Colonic mucosa (tissue), 4 donors: ENCODE measurements at regions not wholly inside any gene's neighbourhood (a gene's known extent, or its start where the extent isn't known, plus 50 kb on each side); places are given as distances from the start of the nearest gene placed in this dataset.
A peak's percentile ranks its signal among the peaks of the same experiment; 100 is the strongest.

Experiments
- DNase-seq: peaks from one replicate; pipeline ENCODE4 v3.0.0-alpha.2; 2020
- H3K27ac ChIP-seq: fragments of 200-600 bp; one replicate; pipeline ENCODE4 v1.8.0; 2021
- H3K27me3 ChIP-seq: fragments of 200-600 bp; one replicate; pipeline ENCODE4 v1.8.0; 2021
- H3K36me3 ChIP-seq: fragments of 200-600 bp; one replicate; pipeline ENCODE4 v1.8.0; 2021
- H3K4me1 ChIP-seq: fragments of 200-600 bp; one replicate; pipeline ENCODE4 v1.8.0; 2021; ENCODE audit warnings: mild to moderate bottlenecking
- H3K4me3 ChIP-seq: fragments of 200-600 bp; one replicate; pipeline ENCODE4 v1.8.0; 2021
- H3K9ac ChIP-seq, 2 donors: one replicate each; pipeline ENCODE4 v1.7.0; 2013; ENCODE audit warnings: control low read depth in 2 of 2, low read depth in 2 of 2, low read length in 2 of 2
- H3K9me3 ChIP-seq: fragments of 200-600 bp; one replicate; pipeline ENCODE4 v1.8.0; 2021
- intact Hi-C: fragments of 100-400 bp; cut with DNase I; formaldehyde crosslinking; loops from one replicate; pipeline ENCODE4 v1.14.1; 2022
- TF ChIP-seq, protein P1 (sequence below): fragments of 200-600 bp; IDR thresholded peaks from one replicate; pipeline ENCODE4 v1.8.0; 2022; ENCODE audit warnings: antibody characterized with exemption, mild to moderate bottlenecking
- donor health status: healthy.
- donor health status: DM: no; HTN: no; CAD: no.
- donor health status: DM: no; HTN: no; CAD: no.

DNA sequence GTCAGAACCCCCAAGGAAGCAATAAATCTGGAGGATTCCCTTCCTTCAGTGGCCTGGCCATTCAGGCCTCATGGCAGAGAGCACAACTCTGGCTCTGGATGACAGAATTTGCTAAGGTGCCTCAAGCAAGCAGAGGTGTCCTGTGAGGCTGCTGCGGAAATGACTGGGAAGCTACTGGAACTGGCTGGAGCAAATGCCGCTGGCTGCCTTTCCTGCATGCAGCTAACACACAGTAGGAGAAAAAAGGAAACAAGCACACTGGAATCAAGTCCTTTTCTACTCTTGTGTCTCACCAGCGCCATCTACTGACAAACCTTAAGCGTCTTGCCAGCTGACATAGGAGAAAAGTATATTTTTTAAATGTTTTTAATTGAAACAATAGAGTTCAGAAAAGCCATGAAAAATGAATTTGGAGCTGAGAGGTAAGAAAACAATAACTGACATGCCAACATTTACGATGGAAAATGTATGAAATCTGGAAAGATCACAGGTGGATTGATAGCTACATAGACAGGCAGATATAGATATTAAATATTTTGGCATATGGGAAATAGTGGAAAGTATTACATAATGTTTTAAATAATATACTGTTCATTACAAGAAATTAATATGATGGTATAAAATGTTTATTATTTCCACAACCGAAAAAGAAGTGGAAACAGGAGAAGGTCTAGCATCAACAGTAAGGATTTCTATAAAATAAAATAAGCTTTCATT is 951.6 kb downstream of the ANKRD7 start:
- Histone ChIP-seq H3K4me1 (no peaks in the 10 kb centered on the region), H3K4me3 (no peak overlapping the region), H3K9ac (no peak overlapping the region), H3K27me3 (no peaks in the 10 kb centered on the region), H3K36me3 (no peaks in the 10 kb centered on the region), H3K9me3 (no peaks in the 10 kb centered on the region), H3K27ac (no peak overlapping the region)
- intact Hi-C loops = no loop called here
- peak; percentile 51 for DNase-seq
- TF ChIP-seq, protein P1, sequence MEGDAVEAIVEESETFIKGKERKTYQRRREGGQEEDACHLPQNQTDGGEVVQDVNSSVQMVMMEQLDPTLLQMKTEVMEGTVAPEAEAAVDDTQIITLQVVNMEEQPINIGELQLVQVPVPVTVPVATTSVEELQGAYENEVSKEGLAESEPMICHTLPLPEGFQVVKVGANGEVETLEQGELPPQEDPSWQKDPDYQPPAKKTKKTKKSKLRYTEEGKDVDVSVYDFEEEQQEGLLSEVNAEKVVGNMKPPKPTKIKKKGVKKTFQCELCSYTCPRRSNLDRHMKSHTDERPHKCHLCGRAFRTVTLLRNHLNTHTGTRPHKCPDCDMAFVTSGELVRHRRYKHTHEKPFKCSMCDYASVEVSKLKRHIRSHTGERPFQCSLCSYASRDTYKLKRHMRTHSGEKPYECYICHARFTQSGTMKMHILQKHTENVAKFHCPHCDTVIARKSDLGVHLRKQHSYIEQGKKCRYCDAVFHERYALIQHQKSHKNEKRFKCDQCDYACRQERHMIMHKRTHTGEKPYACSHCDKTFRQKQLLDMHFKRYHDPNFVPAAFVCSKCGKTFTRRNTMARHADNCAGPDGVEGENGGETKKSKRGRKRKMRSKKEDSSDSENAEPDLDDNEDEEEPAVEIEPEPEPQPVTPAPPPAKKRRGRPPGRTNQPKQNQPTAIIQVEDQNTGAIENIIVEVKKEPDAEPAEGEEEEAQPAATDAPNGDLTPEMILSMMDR = peak; percentile 45

DNA sequence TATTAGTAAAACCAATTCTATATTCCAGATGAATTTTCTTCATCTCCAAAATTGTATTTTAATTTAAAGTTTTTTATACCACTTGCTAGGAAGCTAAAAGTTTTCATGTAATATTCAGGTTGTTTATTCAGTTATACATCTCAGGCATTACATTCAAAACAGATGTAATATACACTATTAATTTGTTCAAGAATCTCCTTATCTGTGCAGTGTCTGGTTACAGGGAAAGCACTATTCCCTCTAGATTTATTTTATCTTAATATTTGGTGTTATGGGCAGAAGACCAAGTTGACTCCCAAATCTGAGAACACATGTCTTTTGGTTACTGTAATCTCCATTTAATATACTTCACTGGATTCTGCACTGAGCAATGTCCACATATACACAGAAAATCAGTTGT is 953.4 kb downstream of the ANKRD7 start:
- TF ChIP-seq, protein P1 = no peak
- no peaks in the 10 kb centered on the region for H3K9me3 ChIP-seq
- intact Hi-C loops = no loop called here
- H3K4me3 ChIP-seq = no peak overlapping the region
- no peak overlapping the region for H3K27ac ChIP-seq
- no peak for DNase-seq
- no peak overlapping the region for H3K9ac ChIP-seq
- H3K36me3 ChIP-seq = no peaks in the 10 kb centered on the region
- no peaks in the 10 kb centered on the region for H3K27me3 ChIP-seq
- H3K4me1 ChIP-seq = no peaks in the 10 kb centered on the region

DNA sequence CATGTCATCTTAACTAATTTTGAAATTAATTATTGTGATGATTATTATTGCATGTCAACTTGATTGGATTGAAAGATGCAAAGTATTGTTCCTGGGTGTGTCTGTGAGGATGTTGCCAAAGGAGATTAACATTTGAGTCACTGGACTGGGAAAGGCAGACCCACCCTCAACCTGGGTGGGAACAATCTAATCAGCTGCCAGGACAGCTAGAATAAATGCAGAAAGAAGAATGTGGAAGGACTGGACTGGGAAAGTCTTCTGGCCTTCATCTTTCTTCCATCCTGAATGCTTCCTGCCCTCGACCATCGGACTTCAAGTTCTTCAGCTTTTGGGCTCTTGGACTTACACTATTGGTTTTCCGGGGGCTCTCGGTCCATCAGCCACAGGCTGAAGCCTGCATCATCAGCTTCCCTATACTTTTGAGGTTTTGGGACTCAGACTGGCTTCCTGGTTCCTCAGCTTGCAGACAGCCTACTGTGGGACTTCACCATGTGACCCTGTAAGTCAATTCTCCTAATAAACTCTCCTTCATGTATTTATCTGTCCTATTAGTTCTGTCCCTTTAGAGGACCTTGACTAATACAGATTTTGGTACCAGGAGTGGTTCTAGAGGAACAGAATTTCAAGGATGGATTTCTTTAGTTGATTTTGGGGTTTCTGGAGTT is 959.8 kb downstream of the ANKRD7 start:
- Histone ChIP-seq H3K27ac (no peak overlapping the region), H3K9ac (no peak overlapping the region), H3K4me1 (no peaks in the 10 kb centered on the region), H3K9me3 (no peaks in the 10 kb centered on the region), H3K27me3 (no peaks in the 10 kb centered on the region), H3K36me3 (no peaks in the 10 kb centered on the region), H3K4me3 (no peak overlapping the region)
- intact Hi-C loops = no loop called here
- TF ChIP-seq, protein P1 = no peak
- no peak for DNase-seq

DNA sequence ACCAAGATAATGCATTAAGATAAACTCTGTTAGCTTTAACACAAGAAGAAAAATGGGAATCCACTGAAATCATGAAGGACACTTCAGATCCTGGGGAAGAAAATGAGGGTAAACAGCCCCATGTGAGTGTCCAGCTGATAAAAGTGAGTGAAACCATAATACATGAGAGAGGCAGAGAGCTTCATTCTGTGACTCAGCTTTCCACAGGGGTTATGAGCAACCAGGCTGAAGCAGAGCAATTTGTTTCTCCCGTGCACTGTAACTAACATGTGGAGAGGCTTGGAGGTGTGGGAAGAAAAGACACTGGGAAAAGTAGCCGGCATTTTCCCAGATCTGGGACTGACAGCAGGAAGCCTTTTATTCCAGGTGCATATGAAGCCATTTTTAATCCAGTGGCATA is 971.7 kb downstream of the ANKRD7 start:
- H3K4me1 ChIP-seq = no peaks in the 10 kb centered on the region
- H3K4me3 ChIP-seq = no peak overlapping the region
- TF ChIP-seq, protein P1 = no peak
- intact Hi-C loops = no loop called here
- H3K9ac ChIP-seq = no peak overlapping the region
- H3K27ac ChIP-seq = no peak overlapping the region
- H3K36me3 ChIP-seq = no peaks in the 10 kb centered on the region
- DNase-seq = no peak
- no peaks in the 10 kb centered on the region for H3K9me3 ChIP-seq
- H3K27me3 ChIP-seq = no peaks in the 10 kb centered on the region

DNA sequence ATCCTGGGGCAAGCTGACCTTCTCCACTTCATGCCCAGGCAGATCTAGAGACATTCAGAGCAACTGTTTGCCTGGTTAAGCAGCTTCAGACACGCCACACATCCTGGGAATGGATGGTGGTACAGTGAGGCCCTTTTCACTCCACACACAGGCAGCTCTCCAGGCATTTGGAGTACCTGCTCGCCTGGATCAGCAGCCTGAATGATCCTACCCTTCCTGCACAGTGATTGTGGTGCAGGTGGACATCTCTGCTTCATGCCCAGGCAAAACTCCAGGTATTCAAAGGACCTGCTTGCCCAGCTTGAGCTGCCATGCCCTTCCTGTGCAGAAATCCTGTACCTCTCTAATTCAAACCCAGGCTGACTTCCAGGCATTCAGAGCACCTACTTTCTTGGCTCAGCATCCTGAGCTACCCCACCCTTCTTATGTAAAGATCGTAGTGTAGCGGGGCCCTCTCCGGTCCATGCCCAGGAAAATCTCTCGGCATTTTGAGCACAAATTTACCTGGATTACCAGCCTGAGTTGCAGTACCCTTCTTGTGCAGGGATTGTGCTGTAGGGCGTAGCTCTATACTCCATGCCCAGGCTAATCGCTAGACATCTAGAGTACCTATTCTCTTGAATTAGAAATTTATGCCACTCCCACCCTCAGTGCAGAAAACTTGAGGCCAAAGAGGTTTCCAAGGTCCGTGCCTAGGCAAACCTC is 972.8 kb downstream of the ANKRD7 start:
- H3K36me3 ChIP-seq = no peaks in the 10 kb centered on the region
- H3K27ac ChIP-seq = no peak overlapping the region
- TF ChIP-seq, protein P1 = no peak
- H3K4me3 ChIP-seq = no peak overlapping the region
- no peaks in the 10 kb centered on the region for H3K4me1 ChIP-seq
- intact Hi-C loops = no loop called here
- no peaks in the 10 kb centered on the region for H3K9me3 ChIP-seq
- H3K27me3 ChIP-seq = no peaks in the 10 kb centered on the region
- DNase-seq = no peak
- no peak overlapping the region for H3K9ac ChIP-seq
